ENCODE measurements at regions not wholly inside any gene's neighbourhood (a gene's known extent, or its start where the extent isn't known, plus 50 kb on each side); places are given as distances from the start of the nearest gene placed in this dataset.

DNA sequence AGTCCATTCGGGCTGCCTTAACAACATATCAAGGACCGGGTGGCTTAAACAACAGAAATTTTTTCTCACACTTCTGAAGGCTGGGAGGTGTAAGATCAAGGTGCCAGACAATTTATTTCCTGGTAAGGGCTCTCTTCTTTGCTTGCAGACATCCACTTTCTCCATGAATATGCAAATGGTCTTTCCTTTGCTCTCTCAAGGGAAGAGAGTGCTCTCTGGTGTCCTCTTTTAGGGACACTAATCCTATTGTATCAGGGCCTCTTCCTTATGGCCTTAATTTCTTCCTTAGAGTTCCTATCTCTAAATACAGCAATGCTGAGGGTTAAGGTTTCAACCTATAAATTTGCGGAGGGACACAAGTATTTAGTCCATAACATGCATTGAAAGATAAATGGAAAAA, 770.8 kb downstream of the DSC3 start:
- TF ChIP-seq KDM1A (IDR thresholded peaks at IDR 0.05; ENCODE audit: borderline replicate concordance, low read length) (no peak), POLR2A (IDR thresholded peaks at IDR 0.05; ENCODE audit: control extremely low read depth in 1 of 2, low read depth in 2 of 2, low read length in 2 of 2) (no peak), PHF8 (conservative IDR thresholded peaks at IDR 0.05; ENCODE audit: low read depth, low read length) (no peak), EZH2 (IDR thresholded peaks at IDR 0.05; ENCODE audit: low read depth, low read length, severe bottlenecking) (no peak), CREB1 (IDR thresholded peaks at IDR 0.05) (no peak), RNF2 (IDR thresholded peaks at IDR 0.05; ENCODE audit: borderline replicate concordance, low read depth, low read length, missing control alignments, poor library complexity, severe bottlenecking) (no peak), CEBPB (IDR thresholded peaks at IDR 0.05; ENCODE audit: low read depth, low read length) (no peak), TAF1 (IDR thresholded peaks at IDR 0.05; ENCODE audit: low read depth, low read length) (no peak), POLR2AphosphoS5 (IDR thresholded peaks at IDR 0.05; ENCODE audit: low read depth, low read length) (no peak), ZNF274 (IDR thresholded peaks at IDR 0.05; ENCODE audit: borderline replicate concordance, extremely low read depth, low read length) (no peak)
- TF ChIP-seq, protein P1, sequence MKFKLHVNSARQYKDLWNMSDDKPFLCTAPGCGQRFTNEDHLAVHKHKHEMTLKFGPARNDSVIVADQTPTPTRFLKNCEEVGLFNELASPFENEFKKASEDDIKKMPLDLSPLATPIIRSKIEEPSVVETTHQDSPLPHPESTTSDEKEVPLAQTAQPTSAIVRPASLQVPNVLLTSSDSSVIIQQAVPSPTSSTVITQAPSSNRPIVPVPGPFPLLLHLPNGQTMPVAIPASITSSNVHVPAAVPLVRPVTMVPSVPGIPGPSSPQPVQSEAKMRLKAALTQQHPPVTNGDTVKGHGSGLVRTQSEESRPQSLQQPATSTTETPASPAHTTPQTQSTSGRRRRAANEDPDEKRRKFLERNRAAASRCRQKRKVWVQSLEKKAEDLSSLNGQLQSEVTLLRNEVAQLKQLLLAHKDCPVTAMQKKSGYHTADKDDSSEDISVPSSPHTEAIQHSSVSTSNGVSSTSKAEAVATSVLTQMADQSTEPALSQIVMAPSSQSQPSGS (IDR thresholded peaks at IDR 0.05; ENCODE audit: low read length) = no peak
- TF ChIP-seq, protein P2, sequence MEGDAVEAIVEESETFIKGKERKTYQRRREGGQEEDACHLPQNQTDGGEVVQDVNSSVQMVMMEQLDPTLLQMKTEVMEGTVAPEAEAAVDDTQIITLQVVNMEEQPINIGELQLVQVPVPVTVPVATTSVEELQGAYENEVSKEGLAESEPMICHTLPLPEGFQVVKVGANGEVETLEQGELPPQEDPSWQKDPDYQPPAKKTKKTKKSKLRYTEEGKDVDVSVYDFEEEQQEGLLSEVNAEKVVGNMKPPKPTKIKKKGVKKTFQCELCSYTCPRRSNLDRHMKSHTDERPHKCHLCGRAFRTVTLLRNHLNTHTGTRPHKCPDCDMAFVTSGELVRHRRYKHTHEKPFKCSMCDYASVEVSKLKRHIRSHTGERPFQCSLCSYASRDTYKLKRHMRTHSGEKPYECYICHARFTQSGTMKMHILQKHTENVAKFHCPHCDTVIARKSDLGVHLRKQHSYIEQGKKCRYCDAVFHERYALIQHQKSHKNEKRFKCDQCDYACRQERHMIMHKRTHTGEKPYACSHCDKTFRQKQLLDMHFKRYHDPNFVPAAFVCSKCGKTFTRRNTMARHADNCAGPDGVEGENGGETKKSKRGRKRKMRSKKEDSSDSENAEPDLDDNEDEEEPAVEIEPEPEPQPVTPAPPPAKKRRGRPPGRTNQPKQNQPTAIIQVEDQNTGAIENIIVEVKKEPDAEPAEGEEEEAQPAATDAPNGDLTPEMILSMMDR (IDR thresholded peaks at IDR 0.05; ENCODE audit: control extremely low read depth in 1 of 3, insufficient read depth in 1 of 3, low read depth in 1 of 3, low read length in 3 of 3) = peak in 2 of 3 experiments; percentile 42 to 48; a peak in 2 of 4 replicates
- TF ChIP-seq, protein P3, sequence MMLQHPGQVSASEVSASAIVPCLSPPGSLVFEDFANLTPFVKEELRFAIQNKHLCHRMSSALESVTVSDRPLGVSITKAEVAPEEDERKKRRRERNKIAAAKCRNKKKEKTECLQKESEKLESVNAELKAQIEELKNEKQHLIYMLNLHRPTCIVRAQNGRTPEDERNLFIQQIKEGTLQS (IDR thresholded peaks at IDR 0.05; ENCODE audit: insufficient read depth, low read depth, low read length) = no peak
- TF ChIP-seq, protein P4, sequence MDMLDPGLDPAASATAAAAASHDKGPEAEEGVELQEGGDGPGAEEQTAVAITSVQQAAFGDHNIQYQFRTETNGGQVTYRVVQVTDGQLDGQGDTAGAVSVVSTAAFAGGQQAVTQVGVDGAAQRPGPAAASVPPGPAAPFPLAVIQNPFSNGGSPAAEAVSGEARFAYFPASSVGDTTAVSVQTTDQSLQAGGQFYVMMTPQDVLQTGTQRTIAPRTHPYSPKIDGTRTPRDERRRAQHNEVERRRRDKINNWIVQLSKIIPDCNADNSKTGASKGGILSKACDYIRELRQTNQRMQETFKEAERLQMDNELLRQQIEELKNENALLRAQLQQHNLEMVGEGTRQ (IDR thresholded peaks at IDR 0.05; ENCODE audit: low read length) = no peak
